Stomach (tissue), 4 donors: ENCODE measurements at regions not wholly inside any gene's neighbourhood (a gene's known extent, or its start where the extent isn't known, plus 50 kb on each side); places are given as distances from the start of the nearest gene placed in this dataset.

Experiments used
- EP300 ChIP-seq: sonication (generic); formaldehyde crosslinking; IDR thresholded peaks from one replicate; pipeline ENCODE4 v1.6.1; 2017; ENCODE audit warnings: antibody characterized with exemption
- POLR2A ChIP-seq, 4 donors: fragments of 450-650 bp; IDR thresholded peaks; one replicate each; pipeline ENCODE4 v1.6.1; 2016; ENCODE audit warnings: antibody characterized with exemption in 4 of 4, control low read depth in 2 of 4, mild to moderate bottlenecking in 1 of 4, moderate library complexity in 1 of 4
- POLR2AphosphoS5 ChIP-seq, 3 donors: sonication (generic); formaldehyde crosslinking; IDR thresholded peaks; one replicate each; pipeline ENCODE4 v1.6.1; 2016; ENCODE audit warnings: antibody characterized with exemption in 3 of 3
- TF ChIP-seq, protein P1 (sequence below), 7 experiments: fragments of 450-650 bp in 4 of 7; fragments of 200-600 bp in 3 of 7; sonication (generic) in 3 of 7; IDR thresholded peaks; one replicate each; pipeline ENCODE4 v1.5.1; 2016 to 2019; ENCODE audit warnings: antibody characterized with exemption in 7 of 7, control low read depth in 2 of 7, mild to moderate bottlenecking in 1 of 7

GRCh38 chr3:145942052-145942451 lies 218.9 kb downstream of the PLOD2 start:
- TF ChIP-seq POLR2A (IDR thresholded peaks at IDR 0.05) (no peak), POLR2AphosphoS5 (IDR thresholded peaks at IDR 0.05) (no peak), EP300 (no peak)
- TF ChIP-seq, protein P1, sequence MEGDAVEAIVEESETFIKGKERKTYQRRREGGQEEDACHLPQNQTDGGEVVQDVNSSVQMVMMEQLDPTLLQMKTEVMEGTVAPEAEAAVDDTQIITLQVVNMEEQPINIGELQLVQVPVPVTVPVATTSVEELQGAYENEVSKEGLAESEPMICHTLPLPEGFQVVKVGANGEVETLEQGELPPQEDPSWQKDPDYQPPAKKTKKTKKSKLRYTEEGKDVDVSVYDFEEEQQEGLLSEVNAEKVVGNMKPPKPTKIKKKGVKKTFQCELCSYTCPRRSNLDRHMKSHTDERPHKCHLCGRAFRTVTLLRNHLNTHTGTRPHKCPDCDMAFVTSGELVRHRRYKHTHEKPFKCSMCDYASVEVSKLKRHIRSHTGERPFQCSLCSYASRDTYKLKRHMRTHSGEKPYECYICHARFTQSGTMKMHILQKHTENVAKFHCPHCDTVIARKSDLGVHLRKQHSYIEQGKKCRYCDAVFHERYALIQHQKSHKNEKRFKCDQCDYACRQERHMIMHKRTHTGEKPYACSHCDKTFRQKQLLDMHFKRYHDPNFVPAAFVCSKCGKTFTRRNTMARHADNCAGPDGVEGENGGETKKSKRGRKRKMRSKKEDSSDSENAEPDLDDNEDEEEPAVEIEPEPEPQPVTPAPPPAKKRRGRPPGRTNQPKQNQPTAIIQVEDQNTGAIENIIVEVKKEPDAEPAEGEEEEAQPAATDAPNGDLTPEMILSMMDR (IDR thresholded peaks at IDR 0.05) = no peak
